DMS79 (cell line): ENCODE measurements at regions not wholly inside any gene's neighbourhood (a gene's known extent, or its start where the extent isn't known, plus 50 kb on each side); places are given as distances from the start of the nearest gene placed in this dataset.

ENCODE experiments used
- DNase-seq: peaks from one replicate; lab custom pipeline; 2025; lab: John Stamatoyannopoulos, UW

DNA sequence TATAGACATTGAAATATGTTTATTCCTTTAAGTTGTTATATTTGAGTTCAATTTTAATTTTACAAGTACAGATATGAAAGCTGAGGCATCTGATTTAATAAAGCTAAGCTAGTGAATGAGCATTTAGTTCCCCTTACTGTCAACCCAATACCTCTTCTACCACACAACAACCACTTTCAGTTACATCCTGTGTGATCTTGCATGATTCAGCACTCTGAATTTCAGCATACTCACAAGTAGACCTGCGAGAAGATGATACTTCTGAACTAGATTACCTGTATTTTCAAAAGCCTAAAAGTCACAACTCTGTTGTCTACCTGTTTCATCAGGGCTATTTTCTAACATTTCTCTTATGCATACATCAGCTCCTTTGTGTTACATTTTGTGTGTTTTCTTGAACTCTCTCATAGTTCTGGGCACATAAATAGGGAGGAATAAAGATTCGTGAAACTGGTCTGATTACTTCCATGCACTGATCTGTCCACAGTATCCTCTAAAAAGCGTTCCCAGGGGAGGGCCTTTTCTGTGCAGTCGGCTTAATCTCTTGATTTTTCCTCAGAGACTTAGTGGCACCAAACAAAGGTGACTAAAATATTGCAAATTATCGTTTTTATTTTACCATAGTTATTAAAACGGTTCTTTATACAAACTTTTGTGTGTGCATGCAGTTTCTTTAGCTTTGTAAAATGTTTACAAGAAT is 2025.5 kb upstream of the NUDT12 start:
- no peak for DNase-seq

DNA sequence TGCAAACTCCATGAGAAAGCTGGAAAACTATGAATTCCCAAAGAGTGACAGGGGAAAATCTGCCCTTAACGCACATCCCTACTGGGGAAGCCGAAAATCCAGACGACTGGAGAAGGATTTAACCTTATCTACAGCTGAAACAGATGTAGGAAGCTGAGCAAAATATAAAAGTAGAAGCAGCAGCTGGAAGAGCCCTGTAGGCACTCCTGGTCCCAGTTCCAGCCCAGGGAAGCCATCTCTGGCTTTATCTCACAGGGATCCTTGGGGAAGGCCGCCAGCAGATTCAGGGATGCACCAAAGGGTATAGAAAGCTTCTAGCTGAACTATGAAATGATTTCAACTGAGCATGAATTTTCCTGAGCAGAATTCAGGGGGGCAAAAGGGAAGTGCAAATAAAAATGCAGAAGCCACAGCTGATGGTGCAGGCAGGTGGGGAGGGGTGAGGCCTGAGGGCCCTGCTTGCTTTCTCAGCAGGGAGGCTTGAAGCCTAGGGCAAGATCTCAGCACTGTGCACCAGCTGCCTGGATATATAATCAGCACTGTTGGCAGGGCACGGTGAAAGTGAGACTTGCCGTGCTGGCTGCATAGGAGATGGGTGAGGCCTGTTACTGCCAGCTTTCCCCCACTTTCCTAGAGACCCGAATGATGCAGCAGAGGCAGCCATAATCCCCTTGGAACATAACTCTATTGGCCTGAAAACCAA is 2019.5 kb upstream of the NUDT12 start:
- DNase-seq = no peak

- no peak for DNase-seq
Measured at GRCh38 chr5:105573575-105573974, 2011.0 kb upstream of the NUDT12 start.

DNA sequence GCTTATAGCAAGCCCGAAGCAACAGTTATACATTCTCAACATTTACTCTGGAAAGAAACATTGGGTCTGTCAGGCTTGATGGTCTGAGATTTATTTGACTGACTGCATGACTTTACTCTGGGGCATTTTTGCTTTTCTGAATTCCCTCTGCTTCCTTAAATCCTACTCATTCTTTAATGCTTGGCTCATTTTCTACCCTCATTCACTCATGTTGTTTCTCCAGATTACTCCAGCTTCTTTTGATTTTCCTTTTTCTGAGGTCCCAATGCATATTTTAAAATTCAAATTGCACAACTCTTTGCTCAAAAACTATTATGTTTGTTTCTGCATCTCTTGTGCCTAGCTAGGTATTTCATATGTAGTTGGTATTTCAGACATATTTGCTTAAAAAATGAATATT is 2002.9 kb upstream of the NUDT12 start:
- no peak for DNase-seq

- DNase-seq = no peak
Measured at GRCh38 chr5:105563842-105564241, 2001.3 kb upstream of the NUDT12 start.

- no peak for DNase-seq
Measured at GRCh38 chr5:105554568-105555169, 1992.1 kb upstream of the NUDT12 start.

GRCh38 chr5:105544300-105544699 is 1981.7 kb upstream of the NUDT12 start:
- DNase-seq = no peak

DNA sequence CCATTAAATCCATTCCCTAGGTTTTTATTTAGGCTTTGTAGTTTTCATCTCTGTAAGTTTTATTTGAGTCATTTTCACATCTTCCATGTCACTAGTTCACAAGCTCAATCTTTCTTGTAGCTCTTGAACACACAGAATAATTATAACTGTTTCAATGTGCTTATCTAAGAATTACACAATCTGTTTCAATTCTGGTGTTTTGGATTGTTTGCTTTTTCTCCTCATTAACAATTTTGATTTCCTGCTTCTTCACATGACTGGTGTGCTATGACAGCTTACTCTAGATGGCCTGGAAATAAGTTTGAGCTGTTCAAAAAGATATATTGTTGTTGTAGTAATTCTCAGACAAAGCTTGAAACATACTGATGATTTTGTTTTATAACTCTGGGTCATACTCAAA is 1974.1 kb upstream of the NUDT12 start:
- DNase-seq = no peak

- no peak for DNase-seq
Measured at GRCh38 chr5:105530716-105531261, 1968.2 kb upstream of the NUDT12 start.

DNA sequence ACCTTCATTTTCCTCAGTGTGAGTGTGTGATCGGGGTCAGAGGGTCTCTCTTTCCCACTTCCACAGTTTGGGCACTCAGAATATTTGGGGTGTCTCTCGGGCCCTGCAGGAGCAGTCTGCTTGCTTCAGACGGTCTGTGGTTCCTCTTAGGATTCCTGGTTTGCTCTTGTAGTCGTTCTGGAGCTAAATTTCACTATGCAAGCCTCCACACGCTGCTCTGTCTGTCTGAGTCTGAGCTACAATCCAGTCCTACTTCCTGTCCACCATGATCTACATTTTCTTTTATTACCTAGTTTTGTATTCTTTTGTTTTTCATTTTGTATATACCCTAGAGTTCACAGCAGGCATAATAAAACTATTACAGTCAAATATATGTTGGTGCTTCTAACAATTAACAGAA is 1967.3 kb upstream of the NUDT12 start:
- DNase-seq = no peak

- no peak for DNase-seq
Measured at GRCh38 chr5:105508519-105508918, 1945.9 kb upstream of the NUDT12 start.

GRCh38 chr5:105506692-105507277 is 1944.2 kb upstream of the NUDT12 start:
- DNase-seq = no peak

DNA sequence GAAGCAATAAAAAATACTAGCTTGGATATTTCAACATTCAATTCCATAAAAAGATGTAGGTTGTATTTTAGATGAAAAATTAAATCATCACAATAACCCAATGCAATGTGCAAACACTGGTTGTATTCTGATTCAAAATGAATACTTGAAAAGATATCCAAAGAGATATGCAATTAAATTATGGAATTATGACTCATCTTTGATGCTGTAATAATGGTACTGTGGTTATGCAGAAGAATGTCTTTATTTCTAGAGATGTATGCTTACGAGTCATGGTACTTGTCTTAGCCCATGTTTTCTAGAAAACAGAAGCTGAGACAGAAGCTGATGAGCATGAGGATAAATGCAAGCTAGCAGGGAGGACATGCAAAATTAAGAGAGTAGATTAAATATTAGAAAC is 1941.4 kb upstream of the NUDT12 start:
- DNase-seq = no peak

- no peak for DNase-seq
Measured at GRCh38 chr5:105501315-105501714, 1938.7 kb upstream of the NUDT12 start.

- no peak for DNase-seq
Measured at GRCh38 chr5:105475401-105475800, 1912.8 kb upstream of the NUDT12 start.

- no peak for DNase-seq
Measured at GRCh38 chr5:105462377-105462776, 1899.8 kb upstream of the NUDT12 start.

GRCh38 chr5:105460721-105461120 is 1898.1 kb upstream of the NUDT12 start:
- DNase-seq = no peak

DNA sequence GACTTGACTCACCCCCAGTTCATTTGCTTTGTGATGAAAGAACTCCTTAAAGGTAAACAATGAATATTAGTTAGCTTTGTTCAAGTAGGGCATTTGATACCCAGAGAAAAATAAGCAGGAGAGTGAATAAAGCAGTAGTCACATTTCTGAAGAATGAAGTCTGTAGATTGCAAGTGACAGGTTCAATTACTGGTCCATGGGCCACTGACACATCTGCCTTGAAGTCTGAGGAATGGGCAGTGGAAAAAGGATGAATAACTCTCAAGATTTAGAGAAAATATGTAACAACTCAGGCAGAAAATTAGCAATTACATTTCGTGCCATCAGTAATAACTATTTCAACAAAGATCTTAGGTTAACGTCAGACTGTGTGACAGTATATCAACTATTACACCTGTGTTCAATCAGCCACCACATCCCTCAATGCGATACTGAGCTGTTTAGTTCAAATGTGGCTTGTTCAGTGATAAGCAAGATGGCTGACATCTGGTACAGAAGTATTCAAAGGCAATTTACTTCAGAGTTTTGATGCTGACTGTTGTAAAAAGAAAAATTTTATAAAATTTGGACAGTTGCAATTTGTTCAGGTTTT is 1890.7 kb upstream of the NUDT12 start:
- no peak for DNase-seq

- DNase-seq = no peak
Measured at GRCh38 chr5:105448271-105448670, 1885.7 kb upstream of the NUDT12 start.

- DNase-seq = no peak
Measured at GRCh38 chr5:105430516-105430915, 1867.9 kb upstream of the NUDT12 start.

DNA sequence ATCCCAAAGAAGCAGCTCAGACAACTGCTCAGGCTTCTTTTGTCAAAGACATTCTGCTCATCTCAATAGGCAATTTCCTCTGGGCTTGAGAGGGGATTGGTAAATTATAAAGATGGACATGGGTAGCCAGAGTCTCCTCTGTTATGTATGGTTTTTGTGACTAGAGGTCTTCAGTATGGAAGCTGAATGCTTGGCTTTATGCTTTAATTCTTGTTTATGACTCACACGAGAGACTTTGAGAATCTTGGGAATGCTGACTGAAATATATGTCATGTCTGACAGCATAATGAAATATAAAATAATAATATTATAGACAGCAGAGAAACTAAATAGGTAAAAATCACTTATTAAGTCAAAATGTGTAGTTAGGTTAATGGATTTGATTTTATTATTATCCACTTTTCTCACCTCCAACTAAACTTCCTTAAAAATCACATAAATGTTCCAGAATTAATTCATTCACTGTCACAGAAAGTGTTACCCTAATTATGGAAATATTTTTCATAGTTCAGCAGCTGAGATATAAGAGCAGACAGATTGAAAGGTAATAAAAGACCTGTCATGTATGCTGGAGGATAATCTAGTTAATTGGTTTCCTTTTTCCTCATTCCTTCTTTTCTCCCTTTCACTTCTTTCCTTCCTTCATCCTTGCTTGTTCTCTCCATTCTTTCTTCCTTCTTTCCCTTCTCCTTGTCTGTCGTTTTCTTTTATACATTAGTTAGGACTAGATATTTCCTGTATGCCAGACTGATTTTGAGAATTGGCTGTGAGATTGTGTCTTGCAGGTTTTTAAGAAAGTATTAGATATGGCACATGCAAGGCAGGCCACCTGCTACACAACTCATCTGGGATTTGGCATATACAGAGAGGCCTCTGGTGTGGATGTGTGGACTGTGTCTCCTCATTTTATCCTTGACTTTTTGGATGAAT is 1866.1 kb upstream of the NUDT12 start:
- DNase-seq = no peak
